Transverse colon (tissue), 4 donors: ENCODE measurements at regions not wholly inside any gene's neighbourhood (a gene's known extent, or its start where the extent isn't known, plus 50 kb on each side); places are given as distances from the start of the nearest gene placed in this dataset.

Source experiments
- CTCF ChIP-seq, 5 experiments: fragments of 200-600 bp in 3 of 5; fragments of 450-650 bp in 2 of 5; sonication (generic) in 3 of 5; IDR thresholded peaks; 1 replicate in 2 of 5; 2 replicates in 3 of 5; pipeline ENCODE4 v1.5.1; 2016 to 2017; ENCODE audit warnings: antibody characterized with exemption in 5 of 5, inconsistent platforms in 3 of 5, mild to moderate bottlenecking in 2 of 5, moderate library complexity in 1 of 5
- EP300 ChIP-seq: sonication (generic); formaldehyde crosslinking; IDR thresholded peaks from one replicate; pipeline ENCODE4 v1.6.1; 2017; ENCODE audit warnings: antibody characterized with exemption, low read depth
- POLR2A ChIP-seq: fragments of 450-650 bp; IDR thresholded peaks from one replicate; pipeline ENCODE4 v1.6.1; 2016; ENCODE audit warnings: antibody characterized with exemption, mild to moderate bottlenecking, moderate library complexity
- POLR2AphosphoS5 ChIP-seq, 3 donors: sonication (generic); formaldehyde crosslinking; IDR thresholded peaks; one replicate each; pipeline ENCODE4 v1.6.1; 2016; ENCODE audit warnings: antibody characterized with exemption in 3 of 3

GRCh38 chrX:10990418-10990817 lies 120.7 kb upstream of the HCCS start:
- TF ChIP-seq POLR2AphosphoS5 (IDR thresholded peaks at IDR 0.05) = no peak
- no peak for TF ChIP-seq CTCF (IDR thresholded peaks at IDR 0.05)
- TF ChIP-seq EP300 = no peak
- TF ChIP-seq POLR2A = no peak
